ENCODE measurements at regions not wholly inside any gene's neighbourhood (a gene's known extent, or its start where the extent isn't known, plus 50 kb on each side); places are given as distances from the start of the nearest gene placed in this dataset.

DNA sequence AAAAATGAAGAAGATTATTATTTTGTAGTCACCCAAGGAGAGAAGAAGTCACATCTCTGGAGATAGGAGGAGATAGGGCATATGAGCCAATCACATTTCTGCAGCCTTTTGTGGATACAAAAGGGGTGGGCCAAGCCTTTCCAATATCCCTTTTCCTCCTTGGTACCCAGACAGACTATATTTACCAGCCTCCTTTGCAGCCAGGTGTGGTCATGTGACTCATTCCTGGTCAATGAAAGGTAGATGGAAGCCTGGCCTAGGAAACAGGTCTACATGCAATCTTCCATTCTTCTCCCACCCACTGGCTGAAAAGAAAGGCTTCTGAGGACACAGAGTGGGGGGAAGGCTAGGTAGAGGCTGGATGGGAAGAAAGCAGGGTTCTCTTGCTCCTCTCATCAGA is 58.1 kb upstream of the ERG start:
- TF ChIP-seq, protein P1, sequence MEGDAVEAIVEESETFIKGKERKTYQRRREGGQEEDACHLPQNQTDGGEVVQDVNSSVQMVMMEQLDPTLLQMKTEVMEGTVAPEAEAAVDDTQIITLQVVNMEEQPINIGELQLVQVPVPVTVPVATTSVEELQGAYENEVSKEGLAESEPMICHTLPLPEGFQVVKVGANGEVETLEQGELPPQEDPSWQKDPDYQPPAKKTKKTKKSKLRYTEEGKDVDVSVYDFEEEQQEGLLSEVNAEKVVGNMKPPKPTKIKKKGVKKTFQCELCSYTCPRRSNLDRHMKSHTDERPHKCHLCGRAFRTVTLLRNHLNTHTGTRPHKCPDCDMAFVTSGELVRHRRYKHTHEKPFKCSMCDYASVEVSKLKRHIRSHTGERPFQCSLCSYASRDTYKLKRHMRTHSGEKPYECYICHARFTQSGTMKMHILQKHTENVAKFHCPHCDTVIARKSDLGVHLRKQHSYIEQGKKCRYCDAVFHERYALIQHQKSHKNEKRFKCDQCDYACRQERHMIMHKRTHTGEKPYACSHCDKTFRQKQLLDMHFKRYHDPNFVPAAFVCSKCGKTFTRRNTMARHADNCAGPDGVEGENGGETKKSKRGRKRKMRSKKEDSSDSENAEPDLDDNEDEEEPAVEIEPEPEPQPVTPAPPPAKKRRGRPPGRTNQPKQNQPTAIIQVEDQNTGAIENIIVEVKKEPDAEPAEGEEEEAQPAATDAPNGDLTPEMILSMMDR (IDR thresholded peaks at IDR 0.05), result no peak

GRCh38 chr21:38561205-38561604 is 62.9 kb upstream of the ERG start:
- TF ChIP-seq, protein P1 (IDR thresholded peaks at IDR 0.05), result no peak

GRCh38 chr21:38561613-38562581 is 63.6 kb upstream of the ERG start:
- TF ChIP-seq, protein P1 (IDR thresholded peaks at IDR 0.05), result no peak

GRCh38 chr21:38567335-38567969 is 69.2 kb upstream of the ERG start:
- TF ChIP-seq, protein P1 (IDR thresholded peaks at IDR 0.05), result no peak

- TF ChIP-seq, protein P1 (IDR thresholded peaks at IDR 0.05), result no peak
These were observed 69.7 kb upstream of the ERG start for GRCh38 chr21:38567970-38568360.

GRCh38 chr21:38569733-38570132 is 71.5 kb upstream of the ERG start:
- TF ChIP-seq, protein P1 (IDR thresholded peaks at IDR 0.05), result no peak

- TF ChIP-seq, protein P1 (IDR thresholded peaks at IDR 0.05), result no peak
These were observed 72.3 kb upstream of the ERG start for GRCh38 chr21:38570596-38570995.

Measured in LNCAP (cell line).